HL-60 (cell line): ENCODE measurements at regions not wholly inside any gene's neighbourhood (a gene's known extent, or its start where the extent isn't known, plus 50 kb on each side); places are given as distances from the start of the nearest gene placed in this dataset.

Experiments used
- DNase-seq, 2 experiments: peaks; one replicate each; pipeline ENCODE4 v3.0.0-alpha.2; 2010 to 2020; ENCODE audit warnings: low read depth in 1 of 2, low spot score in 1 of 2
- H3K27ac ChIP-seq: fragments of 250-450 bp; sonication (Bioruptor Pico); replicated peaks from 2 replicates; pipeline ENCODE4 v1.5.1; 2020; ENCODE audit warnings: mild to moderate bottlenecking, moderate library complexity
- H3K27me3 ChIP-seq: fragments of 250-450 bp; sonication (Bioruptor Pico); 2 replicates; pipeline ENCODE4 v1.5.1; 2021; ENCODE audit warnings: mild to moderate bottlenecking, moderate library complexity; ENCODE audit not compliant: insufficient read depth, poor library complexity, severe bottlenecking
- H3K4me3 ChIP-seq: replicated peaks from 2 replicates; pipeline ENCODE4 v1.5.1; 2011; ENCODE audit warnings: mild to moderate bottlenecking, control low read depth, low read length; ENCODE audit not compliant: insufficient read depth
- GABPA ChIP-seq: IDR thresholded peaks from 2 replicates; pipeline ENCODE4 v1.6.1; 2012; ENCODE audit warnings: low read depth
- POLR2AphosphoS5 ChIP-seq: IDR thresholded peaks from 2 replicates; pipeline ENCODE4 v1.6.1; 2012; ENCODE audit warnings: low read depth
- SPI1 ChIP-seq: IDR thresholded peaks from 2 replicates; pipeline ENCODE4 v1.6.1; 2012; ENCODE audit warnings: low read depth, mild to moderate bottlenecking, borderline replicate concordance
- TF ChIP-seq, protein P1 (sequence below): IDR thresholded peaks from one replicate; pipeline ENCODE4 v1.5.1; 2011; ENCODE audit warnings: low read length, control low read depth, inconsistent platforms; ENCODE audit not compliant: insufficient read depth
- TF ChIP-seq, protein P2 (sequence below): IDR thresholded peaks from 2 replicates; pipeline ENCODE4 v1.6.1; 2012; ENCODE audit warnings: low read depth; ENCODE audit not compliant: insufficient replicate concordance

GRCh38 chr6:159434410-159434809 is 258.6 kb downstream of the SOD2 start:
- TF ChIP-seq SPI1 (no peak), GABPA (no peak), POLR2AphosphoS5 (no peak)
- TF ChIP-seq, protein P1, sequence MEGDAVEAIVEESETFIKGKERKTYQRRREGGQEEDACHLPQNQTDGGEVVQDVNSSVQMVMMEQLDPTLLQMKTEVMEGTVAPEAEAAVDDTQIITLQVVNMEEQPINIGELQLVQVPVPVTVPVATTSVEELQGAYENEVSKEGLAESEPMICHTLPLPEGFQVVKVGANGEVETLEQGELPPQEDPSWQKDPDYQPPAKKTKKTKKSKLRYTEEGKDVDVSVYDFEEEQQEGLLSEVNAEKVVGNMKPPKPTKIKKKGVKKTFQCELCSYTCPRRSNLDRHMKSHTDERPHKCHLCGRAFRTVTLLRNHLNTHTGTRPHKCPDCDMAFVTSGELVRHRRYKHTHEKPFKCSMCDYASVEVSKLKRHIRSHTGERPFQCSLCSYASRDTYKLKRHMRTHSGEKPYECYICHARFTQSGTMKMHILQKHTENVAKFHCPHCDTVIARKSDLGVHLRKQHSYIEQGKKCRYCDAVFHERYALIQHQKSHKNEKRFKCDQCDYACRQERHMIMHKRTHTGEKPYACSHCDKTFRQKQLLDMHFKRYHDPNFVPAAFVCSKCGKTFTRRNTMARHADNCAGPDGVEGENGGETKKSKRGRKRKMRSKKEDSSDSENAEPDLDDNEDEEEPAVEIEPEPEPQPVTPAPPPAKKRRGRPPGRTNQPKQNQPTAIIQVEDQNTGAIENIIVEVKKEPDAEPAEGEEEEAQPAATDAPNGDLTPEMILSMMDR: no peak
- TF ChIP-seq, protein P2, sequence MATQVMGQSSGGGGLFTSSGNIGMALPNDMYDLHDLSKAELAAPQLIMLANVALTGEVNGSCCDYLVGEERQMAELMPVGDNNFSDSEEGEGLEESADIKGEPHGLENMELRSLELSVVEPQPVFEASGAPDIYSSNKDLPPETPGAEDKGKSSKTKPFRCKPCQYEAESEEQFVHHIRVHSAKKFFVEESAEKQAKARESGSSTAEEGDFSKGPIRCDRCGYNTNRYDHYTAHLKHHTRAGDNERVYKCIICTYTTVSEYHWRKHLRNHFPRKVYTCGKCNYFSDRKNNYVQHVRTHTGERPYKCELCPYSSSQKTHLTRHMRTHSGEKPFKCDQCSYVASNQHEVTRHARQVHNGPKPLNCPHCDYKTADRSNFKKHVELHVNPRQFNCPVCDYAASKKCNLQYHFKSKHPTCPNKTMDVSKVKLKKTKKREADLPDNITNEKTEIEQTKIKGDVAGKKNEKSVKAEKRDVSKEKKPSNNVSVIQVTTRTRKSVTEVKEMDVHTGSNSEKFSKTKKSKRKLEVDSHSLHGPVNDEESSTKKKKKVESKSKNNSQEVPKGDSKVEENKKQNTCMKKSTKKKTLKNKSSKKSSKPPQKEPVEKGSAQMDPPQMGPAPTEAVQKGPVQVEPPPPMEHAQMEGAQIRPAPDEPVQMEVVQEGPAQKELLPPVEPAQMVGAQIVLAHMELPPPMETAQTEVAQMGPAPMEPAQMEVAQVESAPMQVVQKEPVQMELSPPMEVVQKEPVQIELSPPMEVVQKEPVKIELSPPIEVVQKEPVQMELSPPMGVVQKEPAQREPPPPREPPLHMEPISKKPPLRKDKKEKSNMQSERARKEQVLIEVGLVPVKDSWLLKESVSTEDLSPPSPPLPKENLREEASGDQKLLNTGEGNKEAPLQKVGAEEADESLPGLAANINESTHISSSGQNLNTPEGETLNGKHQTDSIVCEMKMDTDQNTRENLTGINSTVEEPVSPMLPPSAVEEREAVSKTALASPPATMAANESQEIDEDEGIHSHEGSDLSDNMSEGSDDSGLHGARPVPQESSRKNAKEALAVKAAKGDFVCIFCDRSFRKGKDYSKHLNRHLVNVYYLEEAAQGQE: no peak
- no peak for DNase-seq
- H3K27me3 ChIP-seq: no peaks in the 10 kb centered on the region
- no peak overlapping the region for H3K27ac ChIP-seq
- no peak overlapping the region for H3K4me3 ChIP-seq

DNA sequence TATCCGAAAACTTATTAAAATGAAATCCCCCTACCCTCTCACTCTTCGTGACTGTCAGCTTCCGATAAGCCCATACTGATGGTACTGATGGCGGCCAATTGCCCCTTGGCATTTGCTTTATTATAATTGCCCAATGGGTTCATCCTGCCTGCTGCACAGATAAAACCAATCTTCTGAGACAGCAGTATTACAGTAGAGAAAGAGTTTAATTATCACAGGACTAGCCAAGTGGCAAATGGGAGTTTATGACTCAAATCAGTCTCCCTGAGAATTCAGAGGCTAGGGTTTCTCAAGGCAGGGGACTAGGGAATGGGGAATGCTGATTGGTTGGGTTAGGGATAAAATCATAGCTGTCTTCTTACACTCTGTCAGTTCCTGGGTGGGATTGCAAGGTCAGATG is 259.5 kb downstream of the SOD2 start:
- Histone ChIP-seq H3K27ac (no peak overlapping the region), H3K4me3 (no peak overlapping the region), H3K27me3 (no peaks in the 10 kb centered on the region)
- no peak for DNase-seq
- no peak for TF ChIP-seq POLR2AphosphoS5
- TF ChIP-seq, protein P2: no peak

- no peak for DNase-seq
- H3K27me3 ChIP-seq: no peaks in the 10 kb centered on the region
- H3K27ac ChIP-seq: no peak overlapping the region
- H3K4me3 ChIP-seq: no peak overlapping the region
- TF ChIP-seq POLR2AphosphoS5 (no peak), SPI1 (no peak), GABPA (no peak)
- TF ChIP-seq, protein P1: no peak
- TF ChIP-seq, protein P2: no peak
Measured at GRCh38 chr6:159431750-159432149, 261.3 kb downstream of the SOD2 start.

DNA sequence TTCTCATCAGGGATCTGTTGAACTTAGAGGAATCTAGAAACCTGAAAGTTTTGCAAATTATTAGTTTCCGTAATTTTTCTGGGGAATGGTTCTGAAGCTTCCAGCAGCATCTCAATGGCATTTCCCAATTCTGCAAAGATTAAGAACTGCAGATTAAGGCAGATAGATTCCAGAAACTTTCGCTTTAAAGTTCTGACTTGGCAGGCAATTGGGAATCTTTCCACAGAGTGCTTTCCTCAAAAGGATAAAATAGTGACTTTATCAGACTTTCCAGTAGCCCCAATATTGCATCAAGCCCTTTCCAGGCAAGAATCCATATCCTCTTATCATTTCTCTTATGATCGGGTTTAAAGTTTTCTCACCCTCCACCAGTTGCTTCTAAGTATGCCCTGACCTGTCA is 261.1 kb downstream of the FNDC1 start:
- H3K27me3 ChIP-seq: no peaks in the 10 kb centered on the region
- no peak overlapping the region for H3K4me3 ChIP-seq
- no peak for DNase-seq
- H3K27ac ChIP-seq: no peak overlapping the region
- no peak for TF ChIP-seq POLR2AphosphoS5
- TF ChIP-seq SPI1: no peak
- TF ChIP-seq, protein P1: no peak
- no peak for TF ChIP-seq GABPA
- TF ChIP-seq, protein P2: no peak
